ENCODE measurements at regions not wholly inside any gene's neighbourhood (a gene's known extent, or its start where the extent isn't known, plus 50 kb on each side); places are given as distances from the start of the nearest gene placed in this dataset.

DNA sequence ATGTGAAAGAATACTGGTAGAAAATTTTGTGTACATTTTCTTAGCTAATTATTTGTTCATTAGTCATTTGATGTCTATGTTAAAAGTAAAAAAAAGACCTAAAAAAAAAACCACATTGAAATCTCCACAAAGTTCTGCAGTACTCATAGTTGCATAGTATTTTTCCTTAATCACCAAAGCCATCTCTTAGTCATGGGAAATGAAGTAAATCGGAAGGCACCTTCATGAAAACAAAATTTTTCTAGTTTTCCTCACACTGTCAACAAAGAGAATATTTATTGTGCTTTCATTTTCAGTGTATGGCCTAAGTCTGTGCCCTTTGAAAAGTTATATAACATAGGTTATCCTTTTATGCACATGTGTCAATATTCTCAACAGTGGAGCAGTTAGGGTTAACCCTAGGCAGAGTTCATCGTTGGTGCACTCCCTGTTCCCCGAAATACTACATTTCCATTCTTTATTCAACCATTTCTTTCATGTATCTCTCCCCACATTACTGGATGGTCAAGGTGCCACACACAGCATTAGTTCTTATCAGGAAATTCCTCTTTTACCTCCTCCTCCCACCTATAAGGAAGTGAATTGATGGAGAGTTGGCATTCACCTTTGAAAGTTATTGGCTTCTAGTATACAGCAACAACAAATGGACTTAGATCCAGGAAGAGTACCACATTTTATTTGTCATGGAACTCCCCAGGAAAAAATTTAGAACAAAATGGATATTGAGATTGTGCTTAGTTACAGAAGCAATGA is 93.1 kb downstream of the NUDT12 start:
- Mint-ChIP-seq H3K9me3 (no peaks in the 10 kb centered on the region), H3K27ac (no peak overlapping the region), H3K4me1 (peaks cover 4% of the 10 kb centered on the region), H3K27me3 (ENCODE audit: low read depth) (no peaks in the 10 kb centered on the region), H3K4me3 (no peak overlapping the region), H3K36me3 (no peaks in the 10 kb centered on the region)
- TF ChIP-seq, protein P1, sequence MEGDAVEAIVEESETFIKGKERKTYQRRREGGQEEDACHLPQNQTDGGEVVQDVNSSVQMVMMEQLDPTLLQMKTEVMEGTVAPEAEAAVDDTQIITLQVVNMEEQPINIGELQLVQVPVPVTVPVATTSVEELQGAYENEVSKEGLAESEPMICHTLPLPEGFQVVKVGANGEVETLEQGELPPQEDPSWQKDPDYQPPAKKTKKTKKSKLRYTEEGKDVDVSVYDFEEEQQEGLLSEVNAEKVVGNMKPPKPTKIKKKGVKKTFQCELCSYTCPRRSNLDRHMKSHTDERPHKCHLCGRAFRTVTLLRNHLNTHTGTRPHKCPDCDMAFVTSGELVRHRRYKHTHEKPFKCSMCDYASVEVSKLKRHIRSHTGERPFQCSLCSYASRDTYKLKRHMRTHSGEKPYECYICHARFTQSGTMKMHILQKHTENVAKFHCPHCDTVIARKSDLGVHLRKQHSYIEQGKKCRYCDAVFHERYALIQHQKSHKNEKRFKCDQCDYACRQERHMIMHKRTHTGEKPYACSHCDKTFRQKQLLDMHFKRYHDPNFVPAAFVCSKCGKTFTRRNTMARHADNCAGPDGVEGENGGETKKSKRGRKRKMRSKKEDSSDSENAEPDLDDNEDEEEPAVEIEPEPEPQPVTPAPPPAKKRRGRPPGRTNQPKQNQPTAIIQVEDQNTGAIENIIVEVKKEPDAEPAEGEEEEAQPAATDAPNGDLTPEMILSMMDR (IDR thresholded peaks at IDR 0.05; ENCODE audit: unreplicated experiment), result no peak
- DNase-seq (ENCODE audit: low spot score in 2 of 2, unreplicated experiment in 2 of 2), result no peak

GRCh38 chr5:103467831-103468230 is 94.8 kb downstream of the NUDT12 start:
- no peak overlapping the region for H3K27ac Mint-ChIP-seq
- no peaks in the 10 kb centered on the region for H3K27me3 Mint-ChIP-seq (ENCODE audit: low read depth)
- TF ChIP-seq, protein P1 (IDR thresholded peaks at IDR 0.05; ENCODE audit: unreplicated experiment), result no peak
- no peak for DNase-seq (ENCODE audit: low spot score in 2 of 2, unreplicated experiment in 2 of 2)
- H3K36me3 Mint-ChIP-seq, result no peaks in the 10 kb centered on the region
- no peak overlapping the region for H3K4me3 Mint-ChIP-seq
- peaks cover 3% of the 10 kb centered on the region for H3K4me1 Mint-ChIP-seq
- no peaks in the 10 kb centered on the region for H3K9me3 Mint-ChIP-seq

- H3K27me3 Mint-ChIP-seq (ENCODE audit: low read depth), result no peaks in the 10 kb centered on the region
- no peaks in the 10 kb centered on the region for H3K36me3 Mint-ChIP-seq
- H3K4me1 Mint-ChIP-seq, result no peaks in the 10 kb centered on the region
- no peak overlapping the region for H3K27ac Mint-ChIP-seq
- TF ChIP-seq, protein P1 (IDR thresholded peaks at IDR 0.05; ENCODE audit: unreplicated experiment), result no peak
- DNase-seq (ENCODE audit: low spot score in 2 of 2, unreplicated experiment in 2 of 2), result no peak
- H3K9me3 Mint-ChIP-seq, result no peaks in the 10 kb centered on the region
- H3K4me3 Mint-ChIP-seq, result no peak overlapping the region
These were observed 96.1 kb downstream of the NUDT12 start for GRCh38 chr5:103466495-103466894.

DNA sequence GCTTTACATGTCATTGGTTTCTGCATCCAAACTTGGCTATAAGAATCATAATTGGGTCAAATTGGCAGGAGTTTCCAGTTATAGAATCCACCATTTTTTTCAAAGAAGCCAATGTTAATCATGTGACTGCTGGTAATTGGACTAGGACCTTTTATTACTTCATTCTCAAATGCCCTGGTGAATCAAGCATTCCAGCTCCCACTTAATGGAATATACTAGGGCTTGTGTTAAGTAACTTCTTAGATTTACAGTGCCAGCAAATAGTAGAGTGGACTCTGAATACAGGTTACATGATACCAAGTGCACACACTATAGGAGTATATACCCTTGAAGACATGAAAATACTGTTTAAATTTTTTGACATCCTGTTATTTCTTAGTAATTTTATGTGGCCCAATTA is 96.7 kb downstream of the NUDT12 start:
- no peaks in the 10 kb centered on the region for H3K36me3 Mint-ChIP-seq
- no peak for DNase-seq (ENCODE audit: low spot score in 2 of 2, unreplicated experiment in 2 of 2)
- no peak overlapping the region for H3K4me3 Mint-ChIP-seq
- TF ChIP-seq, protein P1 (IDR thresholded peaks at IDR 0.05; ENCODE audit: unreplicated experiment), result no peak
- no peak overlapping the region for H3K27ac Mint-ChIP-seq
- no peaks in the 10 kb centered on the region for H3K4me1 Mint-ChIP-seq
- H3K27me3 Mint-ChIP-seq (ENCODE audit: low read depth), result no peaks in the 10 kb centered on the region
- no peaks in the 10 kb centered on the region for H3K9me3 Mint-ChIP-seq

GRCh38 chr5:103464835-103465484 is 97.6 kb downstream of the NUDT12 start:
- TF ChIP-seq, protein P1 (IDR thresholded peaks at IDR 0.05; ENCODE audit: unreplicated experiment), result no peak
- no peak for DNase-seq (ENCODE audit: low spot score in 2 of 2, unreplicated experiment in 2 of 2)
- Mint-ChIP-seq H3K27ac (no peak overlapping the region), H3K36me3 (no peaks in the 10 kb centered on the region), H3K4me1 (no peaks in the 10 kb centered on the region), H3K4me3 (no peak overlapping the region), H3K9me3 (peaks cover 3% of the 10 kb centered on the region), H3K27me3 (ENCODE audit: low read depth) (no peaks in the 10 kb centered on the region)
